Prostate gland (tissue), 2 donors: ENCODE measurements at regions not wholly inside any gene's neighbourhood (a gene's known extent, or its start where the extent isn't known, plus 50 kb on each side); places are given as distances from the start of the nearest gene placed in this dataset.

Experiments used
- DNase-seq: peaks from one replicate; pipeline ENCODE4 v3.0.0-alpha.2; 2019; ENCODE audit warnings: low spot score
- H3K27ac ChIP-seq, 2 donors: fragments of 200-600 bp; sonication (generic); 2 replicates each; pipeline ENCODE4 v1.5.1; 2017 to 2019
- H3K27me3 ChIP-seq: fragments of 200-600 bp; sonication (generic); replicated peaks from 2 replicates; pipeline ENCODE4 v1.5.1; 2019; ENCODE audit not compliant: insufficient read depth
- H3K36me3 ChIP-seq, 2 donors: fragments of 200-600 bp; sonication (generic); 1 replicate in 1 of 2; 2 replicates in 1 of 2; pipeline versions ENCODE4 v1.5.1 to v1.8.1; 2017 to 2019
- H3K4me1 ChIP-seq: fragments of 200-600 bp; sonication (generic); replicated peaks from 2 replicates; pipeline ENCODE4 v1.5.1; 2019
- H3K4me3 ChIP-seq, 2 donors: fragments of 200-600 bp; sonication (generic); 2 replicates each; pipeline ENCODE4 v1.5.1; 2017 to 2019
- H3K9me3 ChIP-seq: fragments of 200-600 bp; sonication (generic); 2 replicates; pipeline ENCODE4 v1.5.1; 2017
- CTCF ChIP-seq, 4 experiments: fragments of 200-600 bp in 2 of 4; fragments of 450-650 bp in 2 of 4; sonication (generic) in 2 of 4; IDR thresholded peaks; 1 replicate in 3 of 4; 2 replicates in 1 of 4; pipeline ENCODE4 v1.5.1; 2016 to 2019; ENCODE audit warnings: antibody characterized with exemption in 4 of 4, mild to moderate bottlenecking in 2 of 4, moderate library complexity in 2 of 4
- POLR2A ChIP-seq: fragments of 450-650 bp; IDR thresholded peaks from one replicate; pipeline ENCODE4 v1.6.1; 2016; ENCODE audit warnings: antibody characterized with exemption, mild to moderate bottlenecking
- POLR2AphosphoS5 ChIP-seq: sonication (generic); formaldehyde crosslinking; IDR thresholded peaks from one replicate; pipeline ENCODE4 v1.6.1; 2017; ENCODE audit warnings: antibody characterized with exemption
- WGBS: methylation state at CpG from one replicate; pipeline ENCODE4 v1.1.5; 2018; 5-methylcytosine and 5-hydroxymethylcytosine counted together
- intact Hi-C: fragments of 100-400 bp; cut with DNase I; formaldehyde crosslinking; loops from one replicate; pipeline ENCODE4 v1.14.2; 2022

GRCh38 chr10:124265776-124266467 is 152.8 kb downstream of the OAT start:
- TF ChIP-seq POLR2A (no peak), POLR2AphosphoS5 (no peak)
- Histone ChIP-seq H3K36me3 (no peaks in the 10 kb centered on the region), H3K4me1 (no peaks in the 10 kb centered on the region), H3K27me3 (no peaks in the 10 kb centered on the region), H3K27ac (no peak overlapping the region), H3K4me3 (no peak overlapping the region), H3K9me3 (no peaks in the 10 kb centered on the region)
- no peak for DNase-seq
- WGBS = 86% methylated on average over 12 of the region's 12 CpGs
- intact Hi-C loops = no loop called here

- no peak for DNase-seq
- Histone ChIP-seq H3K27ac (no peak overlapping the region), H3K9me3 (no peaks in the 10 kb centered on the region), H3K36me3 (no peaks in the 10 kb centered on the region), H3K4me1 (no peaks in the 10 kb centered on the region), H3K27me3 (no peaks in the 10 kb centered on the region), H3K4me3 (no peak overlapping the region)
- TF ChIP-seq CTCF (IDR thresholded peaks at IDR 0.05) = no peak
- TF ChIP-seq POLR2A = no peak
- TF ChIP-seq POLR2AphosphoS5 = no peak
- intact Hi-C loops = no loop called here
- 100% methylated on average over 1 of the region's 1 CpG for WGBS
Measured at GRCh38 chr10:124265391-124265745, 153.4 kb downstream of the OAT start.

GRCh38 chr10:124264711-124265390 is 153.9 kb downstream of the OAT start:
- Histone ChIP-seq H3K27me3 (no peaks in the 10 kb centered on the region), H3K27ac (no peak overlapping the region), H3K9me3 (no peaks in the 10 kb centered on the region), H3K4me1 (no peaks in the 10 kb centered on the region), H3K4me3 (no peak overlapping the region), H3K36me3 (no peaks in the 10 kb centered on the region)
- no peak for DNase-seq
- no peak for TF ChIP-seq POLR2A
- TF ChIP-seq POLR2AphosphoS5 = no peak
- TF ChIP-seq CTCF (IDR thresholded peaks at IDR 0.05) = no peak
- intact Hi-C loops = no loop called here
- 94% methylated on average over 17 of the region's 17 CpGs for WGBS

GRCh38 chr10:124264271-124264670 is 154.5 kb downstream of the OAT start:
- H3K9me3 ChIP-seq = no peaks in the 10 kb centered on the region
- no peak overlapping the region for H3K27ac ChIP-seq
- H3K36me3 ChIP-seq = no peaks in the 10 kb centered on the region
- no peaks in the 10 kb centered on the region for H3K27me3 ChIP-seq
- H3K4me3 ChIP-seq = no peak overlapping the region
- DNase-seq = no peak
- no peaks in the 10 kb centered on the region for H3K4me1 ChIP-seq
- intact Hi-C loops = no loop called here
- no peak for TF ChIP-seq POLR2AphosphoS5
- no peak for TF ChIP-seq CTCF (IDR thresholded peaks at IDR 0.05)
- TF ChIP-seq POLR2A = no peak
- 91% methylated on average over 7 of the region's 7 CpGs for WGBS

GRCh38 chr10:124263726-124264125 is 155.0 kb downstream of the OAT start:
- 87% methylated on average over 5 of the region's 5 CpGs for WGBS
- H3K36me3 ChIP-seq = no peaks in the 10 kb centered on the region
- H3K4me3 ChIP-seq = no peak overlapping the region
- no peaks in the 10 kb centered on the region for H3K9me3 ChIP-seq
- H3K27me3 ChIP-seq = no peaks in the 10 kb centered on the region
- intact Hi-C loops = no loop called here
- H3K27ac ChIP-seq = no peak overlapping the region
- no peaks in the 10 kb centered on the region for H3K4me1 ChIP-seq
- TF ChIP-seq CTCF (IDR thresholded peaks at IDR 0.05) (no peak), POLR2A (no peak), POLR2AphosphoS5 (no peak)
- no peak for DNase-seq
